ENCODE measurements at regions not wholly inside any gene's neighbourhood (a gene's known extent, or its start where the extent isn't known, plus 50 kb on each side); places are given as distances from the start of the nearest gene placed in this dataset.

DNA sequence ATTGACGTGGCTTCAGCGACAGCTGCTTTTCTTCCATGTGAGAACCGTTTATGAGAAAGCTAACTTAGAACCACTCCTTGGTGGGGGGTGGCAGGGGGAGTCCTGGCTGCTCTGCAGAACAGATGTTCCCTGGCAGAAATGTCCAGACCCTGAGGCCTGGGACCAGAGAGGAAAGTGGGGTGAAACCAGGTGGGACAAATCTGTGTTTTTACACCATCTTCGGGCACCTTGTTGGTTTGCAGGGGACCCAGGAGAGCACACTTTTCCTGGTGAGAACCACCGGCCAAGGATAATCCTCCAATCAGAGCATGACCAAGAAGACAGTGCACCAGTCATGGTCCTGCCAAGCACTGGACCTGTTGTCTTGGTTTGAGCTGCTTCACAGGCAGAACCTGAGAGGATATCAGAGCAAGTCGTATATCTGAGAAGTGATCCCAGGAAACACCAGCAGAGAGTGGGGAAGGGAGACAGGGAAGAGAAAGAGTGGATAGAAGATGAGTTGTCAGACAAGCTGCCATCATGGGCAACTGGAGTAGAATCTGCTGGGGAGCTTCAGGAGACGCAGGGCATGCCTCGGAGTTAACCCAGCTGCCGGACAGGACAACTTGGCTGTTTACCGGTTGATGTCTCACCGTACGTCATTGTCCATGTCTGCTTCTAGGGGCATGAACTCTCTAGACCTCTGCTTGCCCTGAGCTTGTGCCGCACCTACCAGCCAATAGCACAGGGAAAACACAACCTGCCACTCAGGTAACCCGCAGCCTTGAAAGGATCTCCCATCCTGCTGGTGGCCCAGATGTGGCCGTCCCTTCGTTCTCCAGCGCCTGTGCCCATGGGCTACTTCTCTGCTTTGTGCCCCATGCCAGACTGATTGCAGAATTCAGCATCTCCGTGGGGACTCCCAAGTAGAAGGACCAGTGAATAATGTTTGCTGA is 178.4 kb upstream of the MVB12B start:
- intact Hi-C loops (cut with micrococcal nuclease), result no loop called here
- CTCF ChIA-PET, result interaction anchor here (2.1 kb wide), 1 partner anchor 343 kb away, joined by 11 read pairs; no protein-coding TSS in a partner anchor
- Histone ChIP-seq H3K27me3 (replicated peaks in 1 of 4; ENCODE audit: control extremely low read depth in 1 of 4, control insufficient read depth in 3 of 4, insufficient read depth in 4 of 4, low read length in 3 of 4) (peaks cover 0 to 14% (median 7%) of the 10 kb centered on the region in 4 experiments), H2AFZ (ENCODE audit: insufficient read depth, low read depth, low read length, poor library complexity, severe bottlenecking) (no peak overlapping the region), H3K27ac (ENCODE audit: low read length in 2 of 2) (no peak overlapping the region), H3K36me3 (replicated peaks in 1 of 2; ENCODE audit: control extremely low read depth in 1 of 2, control insufficient read depth in 1 of 2, extremely low read depth in 1 of 2, insufficient read depth in 2 of 2, low read length in 1 of 2) (no peaks in the 10 kb centered on the region), H3K4me3 (ENCODE audit: control extremely low read depth in 1 of 5, extremely low read depth in 1 of 5, insufficient read depth in 1 of 5, low read depth in 2 of 5, low read length in 4 of 5) (no peak overlapping the region), H3K9me3 (ENCODE audit: control extremely low read depth in 1 of 3, control insufficient read depth in 2 of 3, insufficient read depth in 1 of 3, low read length in 2 of 3) (peaks cover 0 to 1% (median 0%) of the 10 kb centered on the region in 3 donors), H3K79me2 (ENCODE audit: control insufficient read depth, insufficient read depth, low read length) (no peaks in the 10 kb centered on the region), H3K4me2 (replicated peaks; ENCODE audit: low read depth, low read length, poor library complexity, severe bottlenecking) (no peak overlapping the region), H4K20me1 (ENCODE audit: control insufficient read depth, insufficient read depth, low read length, poor library complexity, severe bottlenecking) (no peaks in the 10 kb centered on the region), H3K4me1 (ENCODE audit: control insufficient read depth in 2 of 2, insufficient read depth in 2 of 2, low read length in 2 of 2) (peaks cover 0 to 7% of the 10 kb centered on the region in 2 donors), H3K9ac (ENCODE audit: low read length) (no peak overlapping the region)
- H3K9me3 Mint-ChIP-seq (ENCODE audit: insufficient read depth), result no peaks in the 10 kb centered on the region
- peaks cover 10% of the 10 kb centered on the region for H3K4me1 Mint-ChIP-seq
- peaks cover 23% of the 10 kb centered on the region for H3K27me3 Mint-ChIP-seq
- TF ChIP-seq EZH2 (IDR thresholded peaks at IDR 0.05; ENCODE audit: borderline replicate concordance, insufficient read depth, low read depth, low read length, poor library complexity, severe bottlenecking), result no peak
- TF ChIP-seq, protein P1, sequence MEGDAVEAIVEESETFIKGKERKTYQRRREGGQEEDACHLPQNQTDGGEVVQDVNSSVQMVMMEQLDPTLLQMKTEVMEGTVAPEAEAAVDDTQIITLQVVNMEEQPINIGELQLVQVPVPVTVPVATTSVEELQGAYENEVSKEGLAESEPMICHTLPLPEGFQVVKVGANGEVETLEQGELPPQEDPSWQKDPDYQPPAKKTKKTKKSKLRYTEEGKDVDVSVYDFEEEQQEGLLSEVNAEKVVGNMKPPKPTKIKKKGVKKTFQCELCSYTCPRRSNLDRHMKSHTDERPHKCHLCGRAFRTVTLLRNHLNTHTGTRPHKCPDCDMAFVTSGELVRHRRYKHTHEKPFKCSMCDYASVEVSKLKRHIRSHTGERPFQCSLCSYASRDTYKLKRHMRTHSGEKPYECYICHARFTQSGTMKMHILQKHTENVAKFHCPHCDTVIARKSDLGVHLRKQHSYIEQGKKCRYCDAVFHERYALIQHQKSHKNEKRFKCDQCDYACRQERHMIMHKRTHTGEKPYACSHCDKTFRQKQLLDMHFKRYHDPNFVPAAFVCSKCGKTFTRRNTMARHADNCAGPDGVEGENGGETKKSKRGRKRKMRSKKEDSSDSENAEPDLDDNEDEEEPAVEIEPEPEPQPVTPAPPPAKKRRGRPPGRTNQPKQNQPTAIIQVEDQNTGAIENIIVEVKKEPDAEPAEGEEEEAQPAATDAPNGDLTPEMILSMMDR (IDR thresholded peaks at IDR 0.05), result no peak
- no peak overlapping the region for H3K4me3 Mint-ChIP-seq
- ATAC-seq (ENCODE audit: low read depth) (no peak), DNase-seq (no peak)
- H3K27ac Mint-ChIP-seq, result no peak overlapping the region
- WGBS (ENCODE audit: insufficient coverage), result 84% methylated on average over 15 of the region's 18 CpGs
- POLR2A ChIA-PET, result no interaction called here

DNA sequence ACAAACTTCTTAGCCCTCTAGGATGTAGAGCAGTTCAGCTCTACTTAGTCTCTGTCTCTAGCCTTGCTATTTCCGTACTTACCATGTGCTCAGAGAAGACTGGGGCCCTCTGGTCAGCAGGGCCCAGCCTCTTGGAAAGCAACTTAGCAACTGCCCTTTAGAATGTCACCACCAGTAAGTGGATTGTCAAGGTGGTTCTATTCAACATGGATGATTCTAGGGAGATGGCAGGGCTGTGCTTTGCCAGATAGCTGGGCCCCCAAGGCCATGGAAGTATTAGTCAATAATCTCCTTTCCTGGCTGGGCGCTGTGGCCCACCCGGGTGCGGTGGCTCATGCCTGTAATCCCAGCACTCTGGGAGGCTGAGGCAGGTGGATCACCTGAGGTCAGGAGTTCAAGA is 177.6 kb upstream of the MVB12B start:
- ATAC-seq (ENCODE audit: low read depth), result no peak
- H3K4me1 Mint-ChIP-seq, result peaks cover 10% of the 10 kb centered on the region
- peaks cover 26% of the 10 kb centered on the region for H3K27me3 Mint-ChIP-seq
- intact Hi-C loops (cut with micrococcal nuclease), result no loop called here
- TF ChIP-seq, protein P1 (IDR thresholded peaks at IDR 0.05), result no peak
- no peak for TF ChIP-seq EZH2 (IDR thresholded peaks at IDR 0.05; ENCODE audit: borderline replicate concordance, insufficient read depth, low read depth, low read length, poor library complexity, severe bottlenecking)
- Histone ChIP-seq H3K27me3 (replicated peaks in 1 of 4; ENCODE audit: control extremely low read depth in 1 of 4, control insufficient read depth in 3 of 4, insufficient read depth in 4 of 4, low read length in 3 of 4) (peaks cover 0 to 14% (median 7%) of the 10 kb centered on the region in 4 experiments), H3K4me2 (replicated peaks; ENCODE audit: low read depth, low read length, poor library complexity, severe bottlenecking) (no peak overlapping the region), H3K79me2 (ENCODE audit: control insufficient read depth, insufficient read depth, low read length) (no peaks in the 10 kb centered on the region), H4K20me1 (ENCODE audit: control insufficient read depth, insufficient read depth, low read length, poor library complexity, severe bottlenecking) (no peaks in the 10 kb centered on the region), H3K9ac (ENCODE audit: low read length) (no peak overlapping the region), H3K4me1 (ENCODE audit: control insufficient read depth in 2 of 2, insufficient read depth in 2 of 2, low read length in 2 of 2) (peaks cover 0 to 7% of the 10 kb centered on the region in 2 donors), H3K27ac (ENCODE audit: low read length in 2 of 2) (no peak overlapping the region), H3K4me3 (ENCODE audit: control extremely low read depth in 1 of 5, extremely low read depth in 1 of 5, insufficient read depth in 1 of 5, low read depth in 2 of 5, low read length in 4 of 5) (no peak overlapping the region), H3K9me3 (ENCODE audit: control extremely low read depth in 1 of 3, control insufficient read depth in 2 of 3, insufficient read depth in 1 of 3, low read length in 2 of 3) (peaks cover 0 to 2% (median 0%) of the 10 kb centered on the region in 3 donors), H3K36me3 (replicated peaks in 1 of 2; ENCODE audit: control extremely low read depth in 1 of 2, control insufficient read depth in 1 of 2, extremely low read depth in 1 of 2, insufficient read depth in 2 of 2, low read length in 1 of 2) (no peaks in the 10 kb centered on the region), H2AFZ (ENCODE audit: insufficient read depth, low read depth, low read length, poor library complexity, severe bottlenecking) (no peak overlapping the region)
- no peak overlapping the region for H3K4me3 Mint-ChIP-seq
- H3K9me3 Mint-ChIP-seq (ENCODE audit: insufficient read depth), result no peaks in the 10 kb centered on the region
- no peak for DNase-seq
- no peak overlapping the region for H3K27ac Mint-ChIP-seq
- CTCF ChIA-PET, result no interaction called here
- WGBS (ENCODE audit: insufficient coverage), result 100% methylated on average over 3 of the region's 4 CpGs
- POLR2A ChIA-PET, result no interaction called here
